Colonic mucosa (tissue), 4 donors: ENCODE measurements at regions not wholly inside any gene's neighbourhood (a gene's known extent, or its start where the extent isn't known, plus 50 kb on each side); places are given as distances from the start of the nearest gene placed in this dataset.

Experiments used
- DNase-seq: peaks from one replicate; pipeline ENCODE4 v3.0.0-alpha.2; 2020
- H3K27ac ChIP-seq: fragments of 200-600 bp; one replicate; pipeline ENCODE4 v1.8.0; 2021
- H3K27me3 ChIP-seq: fragments of 200-600 bp; one replicate; pipeline ENCODE4 v1.8.0; 2021
- H3K36me3 ChIP-seq: fragments of 200-600 bp; one replicate; pipeline ENCODE4 v1.8.0; 2021
- H3K4me1 ChIP-seq: fragments of 200-600 bp; one replicate; pipeline ENCODE4 v1.8.0; 2021; ENCODE audit warnings: mild to moderate bottlenecking
- H3K4me3 ChIP-seq: fragments of 200-600 bp; one replicate; pipeline ENCODE4 v1.8.0; 2021
- H3K9ac ChIP-seq, 2 donors: one replicate each; pipeline ENCODE4 v1.7.0; 2013; ENCODE audit warnings: control low read depth in 2 of 2, low read depth in 2 of 2, low read length in 2 of 2
- H3K9me3 ChIP-seq: fragments of 200-600 bp; one replicate; pipeline ENCODE4 v1.8.0; 2021
- intact Hi-C: fragments of 100-400 bp; cut with DNase I; formaldehyde crosslinking; loops from one replicate; pipeline ENCODE4 v1.14.1; 2022
- TF ChIP-seq, protein P1 (sequence below): fragments of 200-600 bp; IDR thresholded peaks from one replicate; pipeline ENCODE4 v1.8.0; 2022; ENCODE audit warnings: antibody characterized with exemption, mild to moderate bottlenecking
- donor health status: healthy.
- donor health status: DM: no; HTN: no; CAD: no.
- donor health status: DM: no; HTN: no; CAD: no.

DNA sequence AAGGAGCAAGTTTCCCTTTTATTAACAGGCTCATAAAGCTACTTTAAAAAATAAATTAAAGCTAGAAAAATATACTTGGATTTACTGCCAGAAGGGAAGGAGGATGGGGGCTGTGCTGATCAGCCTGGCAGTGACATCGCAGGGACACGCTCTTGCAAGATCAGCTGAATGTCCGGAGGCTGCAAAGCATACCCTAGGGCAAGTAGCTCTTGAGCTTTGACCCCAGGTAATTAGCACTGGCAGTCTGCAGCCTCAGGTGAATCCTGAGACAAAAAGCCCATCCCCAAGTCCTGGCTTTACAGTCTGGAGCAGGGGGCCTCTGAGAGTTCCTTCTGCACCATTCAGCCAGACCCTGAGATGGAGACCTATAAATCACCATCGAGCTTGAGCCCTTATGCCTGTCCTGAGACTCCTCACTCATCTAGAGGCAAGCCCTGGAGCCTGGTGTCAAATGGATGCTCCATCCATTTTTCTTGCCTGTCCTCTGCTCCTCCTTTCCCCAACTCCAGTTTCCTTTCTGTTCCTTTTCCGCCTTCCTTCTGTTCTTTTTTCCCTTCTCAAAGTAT, 131.7 kb downstream of the TMEM114 start:
- TF ChIP-seq, protein P1, sequence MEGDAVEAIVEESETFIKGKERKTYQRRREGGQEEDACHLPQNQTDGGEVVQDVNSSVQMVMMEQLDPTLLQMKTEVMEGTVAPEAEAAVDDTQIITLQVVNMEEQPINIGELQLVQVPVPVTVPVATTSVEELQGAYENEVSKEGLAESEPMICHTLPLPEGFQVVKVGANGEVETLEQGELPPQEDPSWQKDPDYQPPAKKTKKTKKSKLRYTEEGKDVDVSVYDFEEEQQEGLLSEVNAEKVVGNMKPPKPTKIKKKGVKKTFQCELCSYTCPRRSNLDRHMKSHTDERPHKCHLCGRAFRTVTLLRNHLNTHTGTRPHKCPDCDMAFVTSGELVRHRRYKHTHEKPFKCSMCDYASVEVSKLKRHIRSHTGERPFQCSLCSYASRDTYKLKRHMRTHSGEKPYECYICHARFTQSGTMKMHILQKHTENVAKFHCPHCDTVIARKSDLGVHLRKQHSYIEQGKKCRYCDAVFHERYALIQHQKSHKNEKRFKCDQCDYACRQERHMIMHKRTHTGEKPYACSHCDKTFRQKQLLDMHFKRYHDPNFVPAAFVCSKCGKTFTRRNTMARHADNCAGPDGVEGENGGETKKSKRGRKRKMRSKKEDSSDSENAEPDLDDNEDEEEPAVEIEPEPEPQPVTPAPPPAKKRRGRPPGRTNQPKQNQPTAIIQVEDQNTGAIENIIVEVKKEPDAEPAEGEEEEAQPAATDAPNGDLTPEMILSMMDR, result no peak
- Histone ChIP-seq H3K27ac (no peak overlapping the region), H3K9ac (no peak overlapping the region), H3K4me1 (no peaks in the 10 kb centered on the region), H3K4me3 (no peak overlapping the region), H3K9me3 (no peaks in the 10 kb centered on the region), H3K36me3 (no peaks in the 10 kb centered on the region), H3K27me3 (no peaks in the 10 kb centered on the region)
- DNase-seq, result no peak
- intact Hi-C loops, result no loop called here

DNA sequence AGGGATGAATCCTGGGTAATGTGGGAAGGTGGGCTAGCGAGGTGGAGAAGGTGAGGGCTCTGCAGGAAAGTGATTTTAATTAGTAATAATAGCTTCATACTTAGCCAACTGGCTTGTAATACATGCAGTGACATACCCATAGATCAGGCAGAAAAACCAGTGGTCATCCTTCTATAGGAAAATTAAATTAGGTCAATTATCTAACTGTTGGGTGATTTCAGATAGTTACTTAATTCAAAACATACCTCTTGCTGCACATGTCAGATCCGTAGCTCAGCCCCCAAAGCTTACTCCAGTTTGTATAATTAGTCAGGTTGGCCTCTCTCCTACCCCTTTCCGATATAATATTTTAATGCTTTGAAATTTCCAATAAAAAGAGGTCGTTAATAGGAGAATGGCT, 137.0 kb downstream of the TMEM114 start:
- Histone ChIP-seq H3K27ac (no peak overlapping the region), H3K9me3 (no peaks in the 10 kb centered on the region), H3K27me3 (no peaks in the 10 kb centered on the region), H3K36me3 (no peaks in the 10 kb centered on the region), H3K4me3 (no peak overlapping the region), H3K9ac (no peak overlapping the region), H3K4me1 (no peaks in the 10 kb centered on the region)
- no peak for DNase-seq
- TF ChIP-seq, protein P1, result no peak
- intact Hi-C loops, result no loop called here

DNA sequence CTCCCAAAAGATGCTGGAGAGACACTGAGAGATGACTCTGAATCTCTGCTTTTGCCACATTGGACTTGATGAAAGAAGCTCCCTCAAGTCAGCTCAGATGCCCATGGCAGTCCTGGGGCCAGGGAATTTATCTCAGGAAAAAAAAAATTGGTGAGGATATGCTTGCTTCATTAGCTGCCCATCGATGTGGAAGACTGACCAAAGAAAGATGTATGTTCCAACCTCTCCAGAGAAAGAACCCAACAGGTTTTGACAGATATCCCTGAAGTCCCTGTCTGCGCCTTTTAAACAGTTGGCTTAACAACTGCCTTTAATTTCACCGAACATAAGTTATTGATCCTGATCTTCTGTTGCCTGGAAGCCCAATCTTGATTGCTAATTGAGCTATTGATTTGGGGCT, 137.4 kb downstream of the TMEM114 start:
- Histone ChIP-seq H3K36me3 (no peaks in the 10 kb centered on the region), H3K4me1 (no peaks in the 10 kb centered on the region), H3K9ac (no peak overlapping the region), H3K9me3 (no peaks in the 10 kb centered on the region), H3K4me3 (no peak overlapping the region), H3K27ac (no peak overlapping the region), H3K27me3 (no peaks in the 10 kb centered on the region)
- TF ChIP-seq, protein P1, result no peak
- DNase-seq, result no peak
- intact Hi-C loops, result no loop called here

DNA sequence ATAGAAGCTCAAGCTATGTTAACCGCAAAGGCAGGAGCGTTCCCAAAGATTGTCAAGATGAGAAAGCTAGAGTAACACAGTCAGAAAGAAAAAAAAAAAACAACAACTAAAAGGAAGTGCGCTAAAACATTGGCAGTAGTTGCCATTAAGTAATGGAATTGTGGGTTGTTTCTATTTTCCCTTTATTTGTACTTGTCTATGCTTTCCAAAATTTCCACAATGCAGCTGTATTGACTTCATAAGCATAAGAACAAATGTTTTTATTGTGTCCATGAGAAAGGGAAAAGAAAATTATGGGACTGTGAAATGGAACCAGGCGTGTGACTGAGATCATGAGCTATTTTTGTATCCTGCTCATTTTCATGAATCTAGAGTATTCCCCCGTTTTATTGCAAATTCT, 153.4 kb downstream of the TMEM114 start:
- DNase-seq, result no peak
- no peaks in the 10 kb centered on the region for H3K9me3 ChIP-seq

DNA sequence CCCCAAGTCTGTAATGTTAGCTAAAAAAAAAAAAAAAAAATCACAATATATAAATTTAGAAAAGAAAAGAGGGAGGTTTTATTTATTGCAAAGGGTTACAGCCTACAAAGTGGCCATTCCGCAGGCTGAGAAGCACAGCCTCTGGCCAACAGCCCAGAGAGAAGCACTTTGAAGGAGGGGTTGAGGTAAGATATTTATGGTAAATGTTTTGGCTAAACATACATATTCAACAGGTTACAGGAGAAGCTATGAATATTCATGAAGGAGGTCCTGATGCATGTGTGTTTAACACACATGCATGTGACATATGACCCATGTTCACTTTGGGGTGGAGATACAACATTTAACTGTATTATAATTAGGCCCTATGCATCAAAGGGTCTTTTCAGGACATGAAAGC, 158.5 kb downstream of the TMEM114 start:
- no peak for DNase-seq
- no peak overlapping the region for H3K9ac ChIP-seq
- intact Hi-C loops, result no loop called here
- no peaks in the 10 kb centered on the region for H3K36me3 ChIP-seq
- no peak overlapping the region for H3K27ac ChIP-seq
- no peaks in the 10 kb centered on the region for H3K27me3 ChIP-seq
- TF ChIP-seq, protein P1, result no peak
- no peaks in the 10 kb centered on the region for H3K9me3 ChIP-seq
- H3K4me1 ChIP-seq, result no peaks in the 10 kb centered on the region
- H3K4me3 ChIP-seq, result no peak overlapping the region

More for the DNA sequence above, 153.4 kb downstream of the TMEM114 start:
- TF ChIP-seq, protein P1, result no peak
- no peaks in the 10 kb centered on the region for H3K27me3 ChIP-seq
- intact Hi-C loops, result no loop called here
- H3K4me3 ChIP-seq, result no peak overlapping the region
- no peak overlapping the region for H3K9ac ChIP-seq
- H3K4me1 ChIP-seq, result no peaks in the 10 kb centered on the region
- no peak overlapping the region for H3K27ac ChIP-seq
- no peaks in the 10 kb centered on the region for H3K36me3 ChIP-seq
